HG03025 (cell line): ENCODE measurements at regions not wholly inside any gene's neighbourhood (a gene's known extent, or its start where the extent isn't known, plus 50 kb on each side); places are given as distances from the start of the nearest gene placed in this dataset.

Experiments used
- ATAC-seq: cut with Tn5 transposase; IDR thresholded peaks from one replicate; pipeline ENCODE4 v1.9.1; 2021; ENCODE audit warnings: mild to moderate bottlenecking, moderate library complexity; ENCODE audit not compliant: unreplicated experiment, low FRiP score

GRCh38 chr11:32200136-32200847 lies 109.4 kb downstream of the RCN1 start:
- ATAC-seq, result no peak

GRCh38 chr11:32204751-32205150 lies 113.9 kb downstream of the RCN1 start:
- no peak for ATAC-seq

- no peak for ATAC-seq
Measured at GRCh38 chr11:32210556-32210955, 119.7 kb downstream of the RCN1 start.

GRCh38 chr11:32213223-32213622 lies 122.3 kb downstream of the RCN1 start:
- no peak for ATAC-seq

- no peak for ATAC-seq
Measured at GRCh38 chr11:32215157-32215556, 124.3 kb downstream of the RCN1 start.

GRCh38 chr11:32216749-32217148 lies 125.9 kb downstream of the RCN1 start:
- ATAC-seq, result no peak

GRCh38 chr11:32219320-32219719 lies 128.4 kb downstream of the RCN1 start:
- ATAC-seq, result no peak

- no peak for ATAC-seq
Measured at GRCh38 chr11:32221476-32222032, 130.7 kb downstream of the RCN1 start.

GRCh38 chr11:32224580-32224979 lies 133.7 kb downstream of the RCN1 start:
- ATAC-seq, result no peak

- no peak for ATAC-seq
Measured at GRCh38 chr11:32225571-32226285, 134.9 kb downstream of the RCN1 start.

- ATAC-seq, result no peak
Measured at GRCh38 chr11:32226480-32226879, 135.6 kb downstream of the RCN1 start.

- ATAC-seq, result no peak
Measured at GRCh38 chr11:32229576-32230240, 138.8 kb downstream of the RCN1 start.

- ATAC-seq, result no peak
Measured at GRCh38 chr11:32231909-32232493, 141.1 kb downstream of the RCN1 start.

- no peak for ATAC-seq
Measured at GRCh38 chr11:32232516-32232915, 141.6 kb downstream of the RCN1 start.

- no peak for ATAC-seq
Measured at GRCh38 chr11:32233276-32233675, 142.4 kb downstream of the RCN1 start.

- ATAC-seq, result no peak
Measured at GRCh38 chr11:32233928-32234327, 143.1 kb downstream of the RCN1 start.

- ATAC-seq, result no peak
Measured at GRCh38 chr11:32244453-32244852, 153.6 kb downstream of the RCN1 start.

GRCh38 chr11:32253706-32254105 lies 162.8 kb downstream of the RCN1 start:
- ATAC-seq, result no peak

- ATAC-seq, result no peak
Measured at GRCh38 chr11:32255841-32256240, 165.0 kb downstream of the RCN1 start.

GRCh38 chr11:32256466-32256865 lies 165.6 kb downstream of the RCN1 start:
- no peak for ATAC-seq

- ATAC-seq, result peak; percentile 97
Measured at GRCh38 chr11:32259641-32260081, 168.8 kb downstream of the RCN1 start.
